ENCODE measurements at regions not wholly inside any gene's neighbourhood (a gene's known extent, or its start where the extent isn't known, plus 50 kb on each side); places are given as distances from the start of the nearest gene placed in this dataset.
"Not testable (repeated sequence)": the region's sequence is repeated elsewhere in the genome, so short reads cannot be mapped to it uniquely, and the experiment has no call there.

DNA sequence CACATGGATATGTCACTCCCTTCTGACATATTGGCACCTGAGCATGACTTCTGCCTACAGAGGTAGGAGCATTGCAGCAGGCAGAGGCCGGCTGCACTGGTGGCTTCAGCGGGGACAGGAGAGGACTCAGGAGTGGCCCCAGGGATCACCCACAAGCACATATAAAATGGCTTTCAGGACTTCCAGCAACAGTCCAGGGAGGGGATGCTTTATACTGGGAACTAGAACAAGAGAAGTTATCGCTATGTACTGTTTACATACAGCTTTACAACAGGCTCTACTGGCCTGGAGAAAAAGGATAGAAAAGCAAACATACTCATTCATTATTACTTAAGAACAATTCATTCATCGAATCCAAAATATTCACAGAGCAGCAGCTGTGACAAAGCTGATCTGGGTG, 337.8 kb downstream of the THBS2 start:
- no peak for DNase-seq (ENCODE audit: low read depth in 3 of 3, low spot score in 1 of 3)

DNA sequence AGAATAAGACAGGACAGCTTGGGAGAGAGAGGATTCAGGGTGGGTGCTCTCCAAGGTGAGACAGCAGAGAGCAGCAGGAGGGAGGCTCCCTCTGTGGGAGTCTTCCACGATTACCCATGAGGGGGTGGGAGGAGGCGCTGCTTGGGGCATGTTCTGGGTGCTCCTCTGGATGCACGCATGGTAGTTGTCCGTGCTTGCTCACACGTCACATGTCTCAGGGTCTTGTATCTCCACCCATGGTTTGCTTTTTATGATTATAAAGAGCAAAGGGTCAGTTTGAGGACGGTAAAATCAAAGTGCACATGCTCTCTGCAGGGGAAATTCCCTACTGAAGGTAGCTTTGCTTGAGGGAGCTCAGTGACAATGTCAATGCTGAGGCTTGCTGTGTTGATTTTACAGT, 338.4 kb downstream of the THBS2 start:
- DNase-seq (ENCODE audit: low read depth in 3 of 3, low spot score in 1 of 3) = no peak

DNA sequence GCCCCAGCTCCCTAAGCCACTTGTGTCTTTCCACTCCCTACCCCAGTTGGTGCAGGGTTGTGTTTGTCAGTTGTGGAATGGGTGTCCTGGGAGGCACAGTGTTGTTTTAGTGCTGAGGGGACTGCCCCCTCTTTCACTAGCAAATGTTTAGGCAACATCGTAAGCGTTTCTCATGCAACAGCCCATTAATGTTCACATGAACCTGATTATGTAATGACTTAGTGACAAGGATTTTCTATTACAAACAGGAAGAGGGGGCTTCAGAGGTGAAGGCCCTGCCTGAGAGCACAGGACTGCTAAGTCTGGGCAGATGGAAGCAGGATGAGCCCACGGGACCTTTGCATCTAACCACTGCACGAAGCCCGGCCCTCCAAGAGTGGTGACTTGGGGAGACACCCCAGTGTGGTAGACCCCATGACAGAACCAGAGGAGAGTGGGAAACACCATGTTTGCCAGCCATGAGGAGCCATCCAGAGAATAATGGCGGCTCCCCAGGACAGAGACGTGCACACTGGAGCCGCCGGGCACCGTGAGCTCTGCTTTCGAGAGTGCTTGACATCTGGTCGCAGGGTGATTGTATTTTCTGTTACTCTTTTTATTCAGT, 339.7 kb downstream of the THBS2 start:
- DNase-seq (ENCODE audit: low read depth in 3 of 3, low spot score in 1 of 3) = no peak

DNA sequence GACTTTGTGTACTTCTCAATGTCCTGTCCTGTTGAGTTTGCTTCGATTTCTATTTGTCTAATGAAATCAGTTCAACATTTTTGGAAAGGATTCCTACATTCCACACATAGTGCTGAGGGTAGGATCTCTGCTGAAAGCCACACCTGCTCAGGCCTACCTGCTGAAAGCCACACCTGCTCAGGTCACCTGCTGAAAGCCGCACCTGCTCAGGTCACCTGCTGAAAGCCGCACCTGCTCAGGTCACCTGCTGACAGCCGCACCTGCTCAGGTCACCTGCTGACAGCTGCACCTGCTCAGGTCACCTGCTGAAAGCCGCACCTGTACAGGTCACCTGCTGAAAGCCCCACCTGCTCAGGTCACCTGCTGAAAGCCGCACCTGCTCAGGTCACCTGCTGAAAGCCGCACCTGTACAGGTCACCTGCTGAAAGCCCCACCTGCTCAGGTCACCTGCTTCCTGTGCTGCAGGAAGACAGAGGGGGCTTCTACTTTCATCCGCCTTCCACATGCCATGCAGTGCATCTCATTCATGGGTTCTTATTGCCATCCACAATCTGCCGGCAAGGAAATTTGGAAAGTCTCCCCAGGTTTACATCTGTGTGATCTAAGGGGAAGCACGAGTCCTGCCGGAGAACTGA, 340.3 kb downstream of the THBS2 start:
- DNase-seq (ENCODE audit: low read depth in 3 of 3, low spot score in 1 of 3) = not testable (repeated sequence)

DNA sequence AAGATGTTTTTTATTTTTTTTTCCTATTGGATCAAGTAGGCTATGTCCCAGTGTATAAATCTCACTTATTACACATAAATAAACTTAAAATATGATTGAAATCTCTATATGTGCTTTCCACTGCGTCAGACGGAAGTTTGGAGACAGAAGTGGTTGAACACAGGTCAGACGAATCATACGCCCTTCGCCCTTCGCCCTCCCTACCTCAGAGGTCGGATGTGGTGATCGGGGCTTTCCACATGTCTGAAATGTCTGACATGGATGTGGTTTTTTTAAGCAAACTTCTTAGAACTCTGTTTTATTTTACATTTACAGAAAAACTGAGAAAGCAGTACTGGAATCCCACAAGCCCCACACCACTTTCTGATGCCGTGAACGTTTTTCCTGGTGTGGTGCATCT, 344.4 kb downstream of the THBS2 start:
- no peak for DNase-seq (ENCODE audit: low read depth in 3 of 3, low spot score in 1 of 3)

DNA sequence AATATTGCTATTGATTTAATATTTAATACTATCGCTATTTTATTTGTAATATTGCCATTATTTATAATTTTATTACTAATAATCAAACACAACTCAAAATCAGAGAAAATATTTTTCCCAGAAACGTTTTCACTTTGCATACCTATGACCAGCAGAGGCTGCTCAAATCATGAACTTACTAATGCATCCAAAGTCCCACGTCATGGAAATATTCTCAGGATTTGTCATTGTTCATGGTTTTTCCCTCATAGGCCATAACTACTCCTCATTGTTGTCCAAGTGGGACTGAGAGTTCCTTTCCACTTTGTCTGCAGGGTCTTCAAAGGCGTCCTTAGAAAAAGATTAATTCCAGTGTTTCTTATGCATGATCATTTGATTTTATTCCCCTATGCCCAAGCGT, 344.8 kb downstream of the THBS2 start:
- DNase-seq (ENCODE audit: low read depth in 3 of 3, low spot score in 1 of 3) = no peak

DNA sequence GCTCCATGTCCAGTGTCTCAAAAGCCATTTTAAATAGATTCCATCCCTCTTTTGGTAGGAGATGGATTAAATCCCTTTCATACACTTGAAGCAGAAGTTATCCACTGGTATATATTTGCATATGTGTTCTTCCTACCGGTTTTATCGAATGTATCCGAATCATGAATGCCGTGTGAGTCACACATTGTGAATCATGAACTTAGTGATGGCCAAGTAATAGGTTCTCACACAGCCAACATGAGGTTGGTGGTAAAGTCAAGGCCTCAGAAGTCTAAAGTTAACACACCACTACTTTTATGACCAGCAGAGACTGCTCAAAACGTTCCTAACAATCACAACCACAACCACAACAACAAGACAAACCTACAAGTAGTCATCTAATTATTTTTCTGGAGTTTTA, 345.5 kb downstream of the THBS2 start:
- no peak for DNase-seq (ENCODE audit: low read depth in 3 of 3, low spot score in 1 of 3)

DNA sequence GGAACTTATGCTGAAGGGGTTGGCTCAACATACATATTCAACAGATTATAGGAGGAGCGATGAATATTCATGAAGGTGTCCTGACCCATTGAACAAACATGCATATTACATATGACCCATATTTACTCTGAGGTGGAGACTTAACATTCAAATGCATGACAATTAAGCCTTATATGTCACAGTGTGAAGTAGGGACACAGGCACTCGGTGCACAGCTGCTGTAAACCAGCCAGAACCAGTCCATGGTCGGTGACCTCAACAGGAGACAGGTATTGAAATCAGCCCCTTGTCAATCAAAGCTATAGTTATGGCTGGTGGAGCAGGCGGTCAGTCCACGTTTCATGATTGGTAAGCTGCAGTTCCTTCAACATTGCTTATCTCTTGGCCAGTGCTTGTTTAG, 347.3 kb downstream of the THBS2 start:
- no peak for DNase-seq (ENCODE audit: low read depth in 3 of 3, low spot score in 1 of 3)

DNA sequence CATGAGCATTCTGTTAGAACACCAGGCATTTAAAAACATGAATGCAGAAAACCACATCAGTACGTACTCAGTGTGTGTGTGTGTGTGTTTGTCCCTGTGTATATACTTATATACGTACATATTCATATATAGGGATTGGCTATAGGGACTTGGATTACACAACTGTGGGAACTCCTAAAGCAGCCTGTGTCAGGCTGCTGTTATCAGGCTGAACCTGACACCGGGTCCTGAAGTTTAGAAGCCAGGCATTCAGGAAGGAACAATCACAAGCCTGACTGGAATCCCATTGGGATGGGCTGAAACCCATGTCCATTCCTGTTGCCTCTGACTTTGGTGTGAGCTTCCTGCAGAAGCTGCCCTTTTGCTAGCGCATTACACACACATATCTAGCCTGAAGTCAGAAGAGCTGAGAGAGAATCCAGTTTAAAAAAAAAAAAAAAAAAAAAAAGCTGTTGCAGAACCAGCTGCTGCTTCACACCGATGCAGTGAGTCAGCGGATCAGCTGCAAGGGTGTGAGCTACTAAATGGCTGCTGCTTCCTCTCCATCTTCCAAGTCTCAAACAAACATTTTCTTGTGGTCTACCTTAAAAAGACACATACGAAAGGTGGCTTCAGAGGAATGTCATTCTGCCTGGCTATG, 348.1 kb downstream of the THBS2 start:
- no peak for DNase-seq (ENCODE audit: low read depth in 3 of 3, low spot score in 1 of 3)

DNA sequence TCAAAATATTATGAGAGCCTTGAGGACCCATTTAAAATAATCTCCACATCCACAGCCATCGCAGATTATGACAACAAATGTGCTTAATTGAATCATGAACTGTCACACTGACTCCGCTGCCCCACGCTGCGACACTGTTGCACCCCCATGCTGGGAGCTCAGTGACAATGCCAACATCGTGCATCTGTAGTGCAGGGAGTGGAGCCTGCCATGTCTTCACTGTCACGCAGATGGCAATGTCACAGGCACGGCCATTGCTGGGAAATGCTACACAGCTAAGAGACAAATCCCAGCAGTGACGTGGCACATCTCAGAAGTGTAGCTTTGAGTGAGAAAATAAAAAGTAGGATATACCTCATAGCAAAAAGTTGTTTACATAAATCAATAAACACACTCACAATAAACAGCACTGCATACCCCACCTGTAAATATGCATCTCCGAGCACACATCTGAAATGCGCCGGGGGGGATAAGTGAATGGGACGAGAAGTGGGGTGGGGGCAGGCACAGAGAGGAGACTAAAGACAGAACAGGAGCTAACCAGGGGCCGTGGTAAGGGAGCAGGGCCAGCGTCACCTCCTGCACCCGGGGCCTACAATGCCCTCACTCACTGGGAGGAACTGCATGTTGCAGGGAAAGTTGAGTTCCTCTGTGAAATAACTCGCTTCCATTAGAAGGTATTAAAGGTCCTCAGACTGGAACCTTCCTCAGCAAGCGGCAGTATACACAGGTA, 349.9 kb downstream of the THBS2 start:
- DNase-seq (ENCODE audit: low read depth in 3 of 3, low spot score in 1 of 3) = no peak

DNA sequence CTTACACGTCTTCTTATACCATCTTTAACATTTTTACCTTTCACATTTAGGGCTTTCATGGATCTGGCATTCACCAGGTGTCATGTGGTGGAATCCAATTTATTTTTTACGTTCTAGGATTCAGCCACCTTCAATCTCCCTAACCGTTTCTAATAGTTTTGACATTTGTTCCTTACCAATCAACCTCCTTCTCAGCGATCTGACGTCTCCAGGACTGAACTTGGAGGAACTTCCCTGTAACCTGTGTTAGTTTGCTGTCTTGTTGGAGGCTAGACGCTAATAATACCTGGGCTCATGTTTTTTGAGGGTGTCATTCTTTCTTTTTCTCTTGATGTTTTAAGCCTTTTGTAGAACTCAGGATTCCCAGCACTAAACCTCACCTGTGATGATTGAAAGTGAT, 351.6 kb downstream of the THBS2 start:
- DNase-seq (ENCODE audit: low read depth in 3 of 3, low spot score in 1 of 3) = no peak

DNA sequence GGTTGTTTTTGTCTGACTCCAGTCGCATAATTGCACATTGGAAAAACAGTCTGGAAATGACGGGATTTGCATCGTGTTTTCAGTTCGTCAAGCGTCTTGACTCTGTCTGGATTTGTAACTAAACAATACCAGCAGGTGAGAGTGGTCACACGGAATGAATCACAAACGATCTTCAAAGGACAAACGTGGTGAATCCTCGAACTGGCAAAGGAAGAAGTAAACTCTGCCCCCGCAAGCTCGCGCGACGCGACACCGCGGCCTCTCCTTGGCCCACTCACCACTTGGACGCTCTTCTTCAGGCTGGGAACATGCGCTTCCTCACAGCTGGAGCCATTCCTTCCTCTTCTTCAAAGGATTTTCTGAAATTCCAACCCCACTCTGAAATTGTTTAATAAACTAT, 352.6 kb downstream of the THBS2 start:
- no peak for DNase-seq (ENCODE audit: low read depth in 3 of 3, low spot score in 1 of 3)

DNA sequence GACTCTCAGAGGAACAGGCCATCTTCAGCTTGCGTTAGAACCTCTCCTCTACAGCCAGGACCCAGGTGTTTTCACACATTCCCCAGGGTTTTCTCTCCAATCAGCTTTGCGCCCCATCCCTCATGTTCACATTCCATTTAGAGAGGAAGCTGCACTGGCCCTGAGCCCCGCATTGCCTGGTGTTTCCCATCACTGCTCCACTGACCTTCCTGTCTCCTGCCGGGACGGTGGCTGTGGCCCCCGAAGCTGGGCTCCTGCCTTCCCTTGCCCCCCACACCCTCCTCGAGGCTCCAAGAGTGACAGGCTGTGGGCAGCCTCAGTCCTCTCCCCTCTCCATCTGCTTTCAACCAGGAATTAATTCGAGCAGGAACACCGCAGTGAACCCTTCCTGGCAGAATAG, 357.3 kb downstream of the THBS2 start:
- DNase-seq (ENCODE audit: low read depth in 3 of 3, low spot score in 1 of 3) = no peak

DNA sequence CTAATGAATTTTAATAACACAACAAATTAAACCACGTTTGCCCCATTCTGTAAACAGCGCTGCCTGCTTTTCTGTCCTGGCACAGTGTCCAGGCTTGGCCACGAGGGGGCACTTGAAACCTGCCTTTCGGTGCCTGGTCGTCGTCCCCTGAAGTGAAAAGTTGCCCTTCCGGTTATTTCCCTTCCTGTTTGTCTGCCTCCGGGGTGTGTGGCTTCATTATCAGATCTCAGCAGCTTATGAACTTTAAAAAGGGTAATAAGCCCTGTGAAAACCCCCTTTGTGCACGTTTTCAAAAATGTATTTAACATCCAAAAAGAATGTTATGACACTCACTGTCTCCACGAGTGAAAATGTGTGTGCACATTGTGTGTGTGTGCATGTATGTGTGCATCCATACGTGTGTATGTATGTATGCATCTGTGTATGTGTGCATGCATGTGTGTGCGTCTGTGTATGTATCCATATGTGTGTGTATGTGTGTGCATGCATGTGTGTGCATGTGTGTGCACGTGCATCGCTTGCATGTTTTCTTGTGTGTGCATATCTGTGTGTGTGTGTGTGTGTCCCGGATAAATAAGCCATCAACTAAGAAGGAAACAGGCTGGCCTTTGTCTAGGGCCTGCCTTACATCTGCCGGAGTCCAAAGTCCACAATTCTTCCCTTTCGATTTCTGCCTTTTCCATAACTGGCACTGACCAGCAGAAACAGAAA, 358.4 kb downstream of the THBS2 start:
- peak; percentile 32 to 59 (median 58) for DNase-seq (ENCODE audit: low read depth in 3 of 3, low spot score in 1 of 3)

DNA sequence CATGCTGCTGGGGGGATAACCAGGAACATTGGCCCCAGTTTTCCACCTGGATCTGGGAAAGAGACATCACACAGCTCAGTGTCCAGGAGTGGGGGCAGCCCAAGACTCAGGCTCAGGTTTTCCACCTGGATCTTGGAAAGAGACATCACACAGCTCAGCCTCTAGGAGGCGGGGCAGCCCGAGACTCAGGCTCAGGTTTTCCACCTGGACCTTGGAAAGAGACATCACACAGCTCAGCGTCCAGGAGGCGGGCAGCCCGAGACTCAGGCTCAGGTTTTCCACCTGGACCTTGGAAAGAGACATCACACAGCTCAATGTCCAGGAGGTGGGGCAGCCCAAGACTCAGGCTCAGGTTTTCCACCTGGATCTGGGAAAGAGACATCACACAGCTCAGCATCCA, 361.6 kb downstream of the THBS2 start:
- no peak for DNase-seq (ENCODE audit: low read depth in 3 of 3, low spot score in 1 of 3)

DNA sequence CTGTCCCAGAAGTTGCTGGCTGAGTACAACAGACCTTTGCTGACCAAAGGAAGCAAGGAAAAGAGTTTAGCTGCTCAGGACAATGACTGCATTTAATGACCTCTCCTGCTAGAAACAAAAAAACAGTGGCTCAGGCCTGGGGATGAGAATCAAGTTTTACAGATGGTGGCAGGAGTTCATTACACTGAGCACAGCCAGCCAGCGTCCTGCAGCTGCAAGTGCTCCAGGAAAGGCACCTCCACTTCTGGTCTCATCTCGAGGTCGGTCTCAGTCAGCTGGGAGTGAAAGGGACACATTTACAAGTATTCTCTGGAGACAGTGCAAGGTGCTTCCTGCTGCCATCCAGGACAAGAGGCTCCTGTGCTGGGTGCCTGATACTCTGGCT, 362.7 kb downstream of the THBS2 start:
- DNase-seq (ENCODE audit: low read depth in 3 of 3, low spot score in 1 of 3) = no peak

DNA sequence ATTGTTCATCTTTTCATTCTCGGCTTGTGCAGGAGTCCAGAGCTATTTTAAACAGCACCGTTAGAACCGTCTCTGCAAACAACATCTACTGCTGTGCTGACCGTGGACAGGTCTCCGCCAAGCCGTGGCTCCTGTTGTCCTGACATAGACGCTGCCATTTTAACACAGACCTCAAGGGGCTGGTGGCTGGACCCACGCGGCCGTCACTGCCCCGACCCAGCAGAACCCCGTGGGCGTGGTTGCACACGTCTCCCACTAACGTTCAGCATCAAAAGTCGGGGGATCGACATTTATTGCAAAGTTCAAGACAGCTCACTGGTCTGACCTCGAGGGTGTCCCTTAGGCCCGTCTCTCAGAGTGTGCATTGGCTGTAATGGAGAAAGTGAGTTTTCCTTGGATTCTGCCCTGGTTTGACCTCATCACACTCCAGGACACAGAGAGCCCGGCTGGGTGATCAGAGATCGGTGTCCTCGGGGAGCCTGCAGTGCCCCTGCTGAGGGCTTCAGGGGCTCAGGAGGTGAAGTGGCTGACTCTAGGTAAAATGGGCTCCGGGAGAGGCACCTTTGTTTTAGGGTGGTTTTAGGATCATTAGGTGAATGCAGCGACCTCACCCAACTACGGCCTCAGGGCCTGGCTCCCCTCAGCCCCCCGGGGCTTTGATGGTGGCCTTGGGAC, 363.2 kb downstream of the THBS2 start:
- no peak for DNase-seq (ENCODE audit: low read depth in 3 of 3, low spot score in 1 of 3)

DNA sequence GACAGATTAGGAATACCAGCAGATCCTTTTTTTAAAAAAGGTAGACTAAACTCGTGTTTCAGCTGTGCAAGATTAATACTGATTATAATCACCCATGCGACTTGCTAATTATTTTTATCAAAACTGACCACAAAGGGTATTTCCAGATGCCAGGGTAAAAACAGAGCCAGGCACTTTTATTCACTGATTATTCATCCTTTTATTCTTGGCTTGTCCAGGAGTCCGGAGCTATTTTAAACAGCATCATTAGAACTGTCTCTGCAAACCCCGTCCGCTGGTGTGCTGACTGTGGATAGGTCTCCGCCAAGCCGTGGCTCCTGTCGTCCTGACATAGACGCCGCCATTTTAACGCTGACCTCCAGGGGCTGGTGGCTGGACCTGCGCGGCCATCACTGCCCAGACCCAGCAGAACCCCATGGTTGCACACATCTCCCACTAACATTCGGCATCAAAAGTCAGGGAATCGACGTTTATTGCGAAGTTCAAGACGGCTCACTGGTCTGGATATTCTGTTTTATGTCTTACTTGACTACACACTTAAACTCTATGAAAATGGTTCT, 364.8 kb downstream of the THBS2 start:
- DNase-seq (ENCODE audit: low read depth in 3 of 3, low spot score in 1 of 3) = no peak

DNA sequence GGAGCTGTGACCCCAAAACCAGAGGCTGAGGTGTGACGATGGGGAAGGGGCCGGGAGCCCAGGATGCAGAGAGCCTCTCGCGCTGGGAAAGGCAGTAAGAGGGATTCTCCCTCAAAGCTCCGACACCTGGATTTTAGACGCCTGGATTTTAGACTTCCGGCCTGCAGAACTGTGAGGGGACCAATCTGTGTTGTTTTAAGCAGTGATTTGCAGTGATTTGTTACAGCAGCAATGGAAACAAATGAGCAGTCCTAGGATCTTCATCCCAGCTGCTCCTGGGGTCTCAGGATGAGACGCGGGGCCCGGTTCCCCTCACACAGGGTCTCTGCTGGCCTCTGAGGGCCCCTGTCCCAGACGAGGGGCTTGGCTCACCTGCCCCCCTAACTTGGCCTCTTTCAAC, 365.5 kb downstream of the THBS2 start:
- no peak for DNase-seq (ENCODE audit: low read depth in 3 of 3, low spot score in 1 of 3)

DNA sequence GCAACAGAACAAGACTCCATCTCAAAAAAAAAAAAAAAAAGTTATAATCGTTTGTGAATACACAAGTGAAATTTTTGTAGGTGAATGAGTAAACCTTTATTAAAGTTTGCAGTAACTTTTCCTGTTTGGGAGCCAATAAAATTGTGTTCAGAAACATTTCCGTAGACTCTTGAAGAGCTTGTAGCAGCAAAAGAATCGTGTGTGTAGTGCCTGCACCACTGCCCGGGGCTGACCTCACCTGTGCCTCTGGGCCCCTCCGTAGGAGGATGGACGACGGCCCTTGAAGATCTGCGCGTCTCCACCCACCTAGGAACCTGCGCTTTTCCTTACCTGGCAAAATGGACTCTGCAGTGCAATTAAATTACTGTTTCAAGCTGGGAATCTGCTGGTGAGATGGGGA, 366.0 kb downstream of the THBS2 start:
- no peak for DNase-seq (ENCODE audit: low read depth in 3 of 3, low spot score in 1 of 3)

DNA sequence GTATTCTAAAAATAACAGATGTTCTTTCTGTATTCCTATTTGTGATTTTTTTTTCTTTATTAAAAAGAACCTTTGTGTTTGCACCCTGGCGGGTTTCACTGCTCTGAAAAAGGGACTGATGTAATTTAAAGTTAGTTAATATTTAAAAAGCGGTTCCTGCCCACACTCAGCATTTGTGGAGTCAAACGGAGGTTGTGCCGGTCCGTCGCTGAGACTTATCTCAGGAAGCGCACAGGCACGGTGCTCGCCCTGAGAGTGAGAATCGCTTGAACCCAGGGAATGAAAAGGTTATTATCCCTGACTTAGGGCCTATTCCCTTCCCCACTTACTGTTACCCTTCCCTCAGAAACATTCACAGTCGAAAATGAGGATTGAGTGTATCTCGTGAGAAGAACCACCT, 366.7 kb downstream of the THBS2 start:
- DNase-seq (ENCODE audit: low read depth in 3 of 3, low spot score in 1 of 3) = no peak
